HG02759 (cell line): ENCODE measurements at regions not wholly inside any gene's neighbourhood (a gene's known extent, or its start where the extent isn't known, plus 50 kb on each side); places are given as distances from the start of the nearest gene placed in this dataset.

Experiments used
- ATAC-seq: cut with Tn5 transposase; IDR thresholded peaks from one replicate; pipeline ENCODE4 v1.9.1; 2021; ENCODE audit warnings: mild to moderate bottlenecking, moderate library complexity; ENCODE audit not compliant: unreplicated experiment

DNA sequence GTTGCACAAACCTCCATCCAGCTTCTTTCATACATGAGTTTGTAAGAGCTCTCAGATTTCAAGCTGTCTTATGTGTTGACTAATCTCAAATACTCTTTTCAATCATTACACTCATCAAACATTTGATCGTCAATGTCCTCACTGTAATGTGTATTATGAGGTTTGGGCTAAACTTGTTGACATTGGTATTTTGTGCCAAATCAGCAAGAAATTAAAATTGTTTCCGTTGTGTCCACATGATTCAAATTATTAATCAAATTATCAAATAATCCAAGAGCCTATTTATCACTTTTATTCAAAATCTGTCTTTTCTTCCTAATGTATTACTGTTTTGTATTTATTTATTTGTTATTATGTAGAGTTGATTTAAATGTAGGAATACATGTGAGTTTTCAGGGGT lies 283.4 kb downstream of the GAS1 start:
- ATAC-seq, result no peak

DNA sequence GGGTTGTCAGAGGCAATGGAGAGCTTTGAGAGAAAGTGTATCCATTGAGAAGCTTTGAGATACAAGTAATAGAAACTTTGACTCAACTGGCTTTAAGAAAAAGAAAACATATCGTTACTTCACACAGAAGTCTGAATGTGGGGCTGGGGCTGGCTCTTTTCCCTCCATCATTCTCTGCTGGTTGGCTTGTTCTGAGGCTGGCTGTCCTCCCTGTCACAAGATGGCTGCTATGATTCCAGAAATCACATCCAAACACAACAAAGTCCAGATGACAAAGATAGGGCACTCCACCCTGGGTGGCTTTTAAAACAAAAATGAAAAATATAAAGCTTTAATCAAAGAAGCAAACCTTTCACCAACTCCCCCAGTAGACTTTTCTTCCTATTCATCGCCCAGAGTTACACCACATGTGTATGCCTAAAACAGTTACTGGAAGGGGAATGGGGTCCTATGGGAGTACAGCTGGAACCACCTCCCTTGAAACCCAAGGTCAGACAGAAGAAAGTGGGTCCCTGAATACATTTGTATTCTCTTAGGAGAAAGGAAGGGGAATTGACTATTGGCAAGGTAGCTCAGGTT lies 284.3 kb downstream of the GAS1 start:
- no peak for ATAC-seq

DNA sequence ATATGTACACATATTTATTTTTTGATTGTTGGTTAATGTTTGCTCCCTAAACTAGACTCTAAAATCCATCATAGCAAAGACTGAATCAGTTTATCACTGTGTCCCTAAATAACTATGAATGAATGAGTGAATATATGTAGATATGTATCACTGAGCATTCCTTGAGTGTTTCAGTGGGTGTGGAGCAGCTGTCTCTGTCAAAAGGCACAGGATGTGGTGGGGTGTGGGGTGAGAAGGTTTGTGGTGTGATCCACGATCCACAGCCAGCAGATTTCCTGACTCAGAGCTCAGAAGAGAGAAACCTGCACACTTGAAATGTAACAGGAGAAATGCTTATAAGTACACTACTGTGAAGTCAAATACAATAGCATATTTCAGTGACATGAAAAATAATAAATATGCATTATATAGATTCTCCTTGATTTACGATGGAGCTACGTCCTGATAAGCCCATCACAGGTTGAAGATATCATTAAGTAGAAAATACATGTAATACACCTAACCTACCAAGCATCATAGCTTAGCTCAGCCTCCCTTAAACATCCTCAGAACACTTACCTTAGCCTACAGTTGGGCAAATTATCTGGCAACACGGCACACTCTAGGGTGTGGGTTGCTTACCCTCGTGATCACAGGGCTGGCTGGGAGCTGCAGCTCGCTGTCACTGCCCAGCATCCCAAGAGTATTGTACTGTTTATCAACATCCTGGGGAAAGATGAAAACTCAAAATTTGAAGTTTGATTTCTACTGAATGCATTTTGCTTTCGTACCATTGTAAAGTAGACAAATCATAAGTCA lies 287.0 kb downstream of the GAS1 start:
- ATAC-seq, result no peak

DNA sequence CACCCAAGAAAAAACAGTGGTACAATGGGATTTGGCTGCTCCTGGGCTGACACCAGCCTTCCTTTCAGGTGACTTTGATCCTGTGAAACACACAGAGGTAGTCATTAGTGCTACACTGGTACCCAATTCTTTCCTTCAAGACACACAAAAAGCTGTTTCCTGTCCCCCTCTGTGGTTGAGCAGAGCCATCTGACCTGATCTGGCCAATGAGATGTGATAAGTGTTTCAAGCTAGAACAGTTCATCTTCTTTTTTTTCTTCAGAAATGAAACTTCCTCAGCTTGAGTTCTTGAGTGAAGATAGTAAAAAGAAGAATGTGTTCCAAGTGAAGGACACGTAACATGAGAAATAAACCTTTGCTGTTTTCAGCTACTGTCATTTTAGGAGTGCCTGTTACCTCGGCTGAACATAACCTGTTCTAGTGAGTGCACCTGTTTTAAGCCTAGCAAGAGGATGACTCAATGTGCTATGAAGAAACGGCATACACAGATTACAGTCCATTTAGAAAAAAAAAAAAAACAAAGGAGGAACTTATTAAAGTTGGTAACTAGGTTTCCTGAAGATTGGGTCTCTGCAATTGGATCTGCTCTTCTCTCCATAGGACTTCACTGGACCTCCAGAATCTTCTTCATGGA lies 287.8 kb downstream of the GAS1 start:
- no peak for ATAC-seq

DNA sequence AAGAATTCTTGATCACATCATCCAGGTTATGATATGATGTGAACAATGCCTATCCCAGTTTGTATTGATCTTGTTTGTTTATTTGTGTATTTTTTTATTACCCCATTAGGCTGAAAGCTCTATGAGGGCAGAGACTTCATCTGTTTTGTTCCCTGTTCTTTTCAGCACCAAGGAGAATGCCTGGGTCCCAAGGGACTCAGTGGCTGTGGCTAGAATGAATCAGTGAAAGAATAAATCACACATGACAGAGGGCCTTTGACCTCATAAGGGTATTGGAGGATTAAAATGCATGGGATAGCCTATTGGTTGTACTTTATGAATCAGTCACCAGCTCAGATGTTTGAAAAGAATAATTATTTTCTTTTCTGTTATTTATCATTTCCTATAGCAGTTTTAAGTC lies 292.2 kb downstream of the GAS1 start:
- no peak for ATAC-seq

DNA sequence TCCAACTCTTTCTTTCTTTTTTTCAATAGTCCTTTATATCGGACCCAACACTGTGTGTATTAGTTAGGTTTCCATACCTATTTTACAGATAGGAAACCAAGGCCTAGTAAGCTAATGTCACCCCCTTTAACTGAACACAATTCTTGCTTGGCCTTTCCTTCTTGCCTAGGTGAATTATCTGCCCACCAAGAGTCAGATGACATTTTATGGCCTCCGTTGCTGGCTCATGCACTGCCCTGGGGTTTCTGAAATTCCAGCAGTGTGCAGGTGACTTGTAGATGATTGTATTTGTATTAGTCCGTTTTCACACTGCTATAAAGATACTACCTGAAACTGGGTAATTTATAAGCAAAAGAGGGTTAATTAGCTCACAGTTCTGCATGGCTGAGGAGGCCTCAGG lies 293.8 kb downstream of the GAS1 start:
- no peak for ATAC-seq

DNA sequence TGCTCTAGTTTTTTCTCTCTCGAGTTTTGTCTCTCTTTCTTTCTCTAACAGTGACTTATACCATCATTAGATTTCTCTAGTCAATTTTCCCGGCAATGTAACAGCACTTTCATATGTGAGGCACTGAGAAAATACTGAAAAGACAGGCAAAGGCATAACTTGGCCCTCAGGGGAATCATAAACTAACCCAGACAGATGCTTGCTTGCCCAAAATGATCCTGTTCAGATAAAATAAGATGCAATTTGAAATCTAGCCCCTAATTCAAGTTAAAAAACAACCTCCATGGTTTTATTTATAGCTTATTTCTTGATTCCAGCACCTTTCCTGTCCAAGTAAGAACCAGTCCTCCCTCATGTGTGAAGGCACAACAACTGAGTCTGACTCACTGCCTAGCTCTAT lies 294.6 kb downstream of the GAS1 start:
- ATAC-seq, result no peak

DNA sequence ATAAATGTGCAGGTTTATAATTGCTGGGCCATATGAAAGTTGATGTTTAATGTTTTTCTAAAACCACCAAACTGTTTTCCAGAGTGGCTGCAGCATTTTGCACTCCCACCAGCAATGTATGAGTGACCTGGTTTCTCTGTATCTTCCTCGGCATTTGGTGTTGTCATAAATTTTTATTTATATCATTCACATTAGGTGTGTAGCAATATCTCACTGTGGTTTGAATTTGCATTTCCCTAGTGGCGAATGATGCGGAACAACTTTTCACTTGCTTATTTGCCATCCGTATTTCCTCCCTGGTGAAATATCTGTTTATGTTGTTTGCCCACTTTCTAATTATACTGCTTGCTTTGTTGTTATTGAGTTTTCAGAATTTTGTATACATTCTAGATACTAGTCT lies 295.7 kb upstream of the TUT7 start:
- ATAC-seq, result no peak

DNA sequence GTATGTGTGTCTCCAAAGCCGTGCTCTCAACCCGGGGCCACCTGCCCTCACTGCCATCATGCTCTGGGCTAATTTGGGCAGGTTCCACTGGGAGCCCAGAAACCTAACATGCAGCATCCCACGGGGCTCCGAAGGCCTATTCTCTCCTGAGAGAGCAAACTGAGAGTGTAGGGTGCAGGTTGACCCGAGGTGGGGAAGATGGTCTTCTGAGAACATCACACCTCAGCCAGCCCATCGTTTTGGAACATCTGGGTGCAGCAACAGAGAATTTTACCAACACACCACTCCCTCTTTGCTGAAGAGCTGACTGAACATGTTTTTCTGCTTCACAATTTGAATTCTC lies 294.6 kb upstream of the TUT7 start:
- ATAC-seq, result no peak

DNA sequence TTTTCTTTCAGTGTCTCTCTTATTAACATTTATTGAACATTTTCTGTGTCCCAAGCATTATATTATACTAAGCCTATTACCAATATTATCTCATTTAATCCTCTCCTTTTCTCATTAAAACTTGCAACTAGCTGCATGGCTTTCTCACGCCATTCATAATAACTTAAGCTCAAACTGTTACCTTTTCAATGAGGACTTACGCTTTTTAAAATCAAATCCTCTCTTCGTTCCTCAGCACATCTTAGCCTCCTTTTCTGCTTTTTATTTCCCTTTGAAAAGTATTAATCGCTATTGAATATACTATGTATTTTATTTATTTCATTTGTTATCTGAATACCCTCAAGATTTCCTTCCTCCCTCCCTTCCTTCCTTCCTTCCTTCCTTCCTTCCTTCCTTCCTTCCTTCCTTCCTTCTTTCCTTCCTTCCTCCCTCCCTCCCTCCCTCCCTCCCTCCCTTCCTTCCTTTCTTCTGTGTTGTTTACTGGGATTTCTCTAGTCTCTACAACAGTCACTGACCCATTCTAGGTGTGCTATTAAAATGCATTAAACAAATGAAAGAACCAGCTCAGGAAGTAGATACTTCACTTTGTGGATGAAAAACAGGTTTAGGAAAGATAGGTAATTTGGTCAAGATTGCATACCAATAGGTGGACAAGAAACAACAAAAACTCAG lies 294.1 kb upstream of the TUT7 start:
- ATAC-seq, result no peak

DNA sequence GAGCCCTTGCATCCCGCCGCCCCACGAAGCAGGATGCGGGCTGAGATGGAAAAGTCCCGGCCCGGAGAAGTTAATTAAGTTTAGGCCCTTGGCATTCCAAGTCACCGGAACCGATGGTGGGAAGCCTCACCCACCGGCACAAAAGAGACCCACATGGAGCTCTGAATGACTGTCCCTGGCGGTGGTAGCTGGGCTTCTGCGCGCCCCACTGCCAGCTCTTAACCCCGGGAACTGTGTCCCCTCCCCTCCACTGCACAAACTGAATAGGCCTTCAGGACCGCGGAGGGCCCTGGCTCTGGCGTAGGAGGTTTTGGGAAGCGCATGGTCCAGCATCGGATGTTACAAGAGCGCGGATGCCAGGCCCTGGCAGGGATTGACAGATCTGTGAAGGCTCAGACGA lies 291.1 kb upstream of the TUT7 start:
- no peak for ATAC-seq

DNA sequence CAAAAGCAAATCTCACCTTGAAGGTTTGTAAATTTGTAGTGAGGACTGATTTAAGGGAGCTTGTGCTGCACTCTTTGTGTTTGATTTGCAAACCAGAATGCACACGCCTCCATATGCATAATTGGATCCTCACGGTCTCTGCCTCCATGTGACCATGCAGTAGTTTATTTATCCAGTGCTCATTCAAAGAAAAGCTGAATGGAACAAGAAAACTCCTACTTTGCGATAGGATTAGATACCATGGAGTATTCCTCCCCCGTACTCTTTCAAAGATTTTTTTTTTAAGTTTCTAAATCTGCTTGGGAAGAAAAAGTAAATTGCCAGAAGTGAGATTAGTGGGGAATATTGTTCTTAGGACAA lies 290.4 kb upstream of the TUT7 start:
- ATAC-seq, result no peak

DNA sequence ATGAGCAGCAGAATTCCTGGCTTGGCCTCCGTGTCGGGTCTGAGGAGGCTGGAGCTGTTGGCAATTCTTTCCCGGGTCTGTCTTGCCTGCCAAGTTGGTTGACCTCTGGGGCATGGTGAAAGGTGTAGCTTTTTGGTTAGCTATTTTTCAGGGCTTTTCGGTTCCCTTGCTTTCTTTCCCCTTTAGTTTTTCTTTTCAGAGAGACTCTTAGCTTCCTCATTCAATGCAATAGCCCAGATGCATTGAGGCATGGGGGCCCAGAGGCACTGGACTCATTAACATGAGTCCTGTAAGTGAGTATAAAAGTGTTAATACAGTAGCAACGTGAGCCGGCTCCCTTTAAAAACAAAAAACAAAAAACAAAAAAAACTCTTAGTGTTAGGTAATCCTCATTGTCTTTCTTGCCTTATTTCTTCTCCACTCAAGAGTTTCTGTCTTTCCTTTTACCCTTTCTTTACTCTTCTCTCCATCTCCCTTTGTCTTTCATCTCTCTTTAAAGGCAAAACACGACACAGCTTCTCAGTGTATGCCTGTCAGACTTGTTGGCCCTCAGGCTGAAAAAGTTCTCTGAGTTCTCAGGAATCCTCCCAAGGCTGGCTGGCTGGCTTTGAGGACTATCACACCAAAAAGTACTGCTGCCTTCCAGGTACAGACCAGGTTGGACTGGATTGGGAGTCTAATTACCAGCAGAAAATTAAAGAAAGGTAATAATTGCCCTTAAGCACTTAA lies 289.9 kb upstream of the TUT7 start:
- ATAC-seq, result no peak

DNA sequence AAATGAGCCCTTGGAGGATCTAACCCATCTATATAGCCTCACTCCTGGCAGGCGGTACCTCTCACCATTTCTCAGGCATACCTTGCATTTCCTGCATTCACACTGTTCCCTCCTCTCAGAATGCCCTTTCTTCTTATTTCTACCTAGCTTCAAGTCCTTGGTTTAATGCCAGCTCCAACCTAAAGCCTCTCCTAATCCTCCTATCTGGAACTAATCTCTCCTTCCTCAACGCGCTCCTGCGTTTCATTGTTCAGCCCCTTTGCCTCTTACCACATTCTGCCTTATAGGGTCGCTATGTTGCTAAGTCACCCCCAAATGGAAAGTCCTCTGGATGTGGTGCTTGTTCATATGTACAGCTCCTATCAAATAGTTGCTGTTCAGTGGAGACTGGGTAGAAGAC lies 288.5 kb upstream of the TUT7 start:
- no peak for ATAC-seq

DNA sequence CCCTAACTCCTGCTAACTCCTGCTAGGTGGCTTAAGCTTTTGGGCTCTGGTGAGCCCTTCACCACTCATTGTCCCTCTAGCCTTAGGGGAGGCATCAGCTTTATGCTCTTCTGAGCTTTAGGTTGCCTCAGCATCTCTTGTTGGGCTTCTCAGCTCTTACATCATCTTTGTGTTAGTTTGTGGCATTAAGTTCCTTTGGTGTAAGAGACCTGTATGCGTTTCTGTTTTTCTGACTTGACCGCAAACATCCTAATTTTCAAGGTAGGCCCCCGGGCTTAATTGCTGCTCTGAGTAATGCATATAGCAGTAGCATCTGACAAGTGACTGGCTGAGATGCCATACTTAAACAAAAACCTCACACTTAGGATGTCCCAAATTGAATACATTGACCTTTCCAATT lies 287.8 kb upstream of the TUT7 start:
- no peak for ATAC-seq

DNA sequence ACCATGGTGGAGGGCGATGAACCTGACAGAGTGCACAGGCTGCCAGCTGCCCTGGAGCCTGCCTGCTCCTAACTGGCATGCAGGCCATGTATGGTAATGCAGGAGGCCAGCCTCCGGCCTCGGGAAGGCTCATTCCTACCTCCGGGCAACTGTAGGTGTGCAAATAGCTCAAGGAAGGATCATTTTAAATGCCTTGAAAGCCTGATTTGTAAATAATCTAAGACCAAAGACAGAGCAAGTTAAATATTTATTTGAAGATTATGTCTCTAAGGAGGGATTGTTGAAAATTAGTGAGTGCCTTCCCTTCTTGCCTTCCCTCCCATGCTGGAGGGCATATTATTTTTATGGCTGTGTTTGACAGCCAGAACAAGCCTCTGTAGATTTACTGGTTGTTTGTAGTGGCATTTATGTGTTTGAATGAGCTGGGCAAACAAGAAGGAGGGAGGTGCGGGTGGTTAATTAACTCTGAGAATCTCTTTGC lies 285.7 kb upstream of the TUT7 start:
- ATAC-seq, result no peak

DNA sequence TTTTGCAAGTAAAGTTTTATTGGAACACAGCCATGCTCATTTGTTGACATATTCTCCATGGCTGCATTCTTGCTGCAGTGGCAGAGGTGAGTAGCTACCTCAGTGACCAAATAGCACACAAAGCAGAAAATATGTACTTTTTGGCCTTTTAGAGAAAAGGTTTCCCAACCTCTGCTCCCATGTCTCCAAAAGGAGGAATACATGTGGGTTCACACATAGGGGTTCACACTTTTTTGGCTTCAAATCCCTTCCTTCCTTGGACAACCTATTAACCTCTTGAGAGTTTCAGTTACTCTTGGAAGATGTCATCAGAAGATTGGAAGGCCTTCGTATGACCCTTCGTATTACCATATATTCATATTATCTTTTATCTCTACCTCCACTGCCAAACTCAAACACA lies 285.1 kb upstream of the TUT7 start:
- ATAC-seq, result no peak

DNA sequence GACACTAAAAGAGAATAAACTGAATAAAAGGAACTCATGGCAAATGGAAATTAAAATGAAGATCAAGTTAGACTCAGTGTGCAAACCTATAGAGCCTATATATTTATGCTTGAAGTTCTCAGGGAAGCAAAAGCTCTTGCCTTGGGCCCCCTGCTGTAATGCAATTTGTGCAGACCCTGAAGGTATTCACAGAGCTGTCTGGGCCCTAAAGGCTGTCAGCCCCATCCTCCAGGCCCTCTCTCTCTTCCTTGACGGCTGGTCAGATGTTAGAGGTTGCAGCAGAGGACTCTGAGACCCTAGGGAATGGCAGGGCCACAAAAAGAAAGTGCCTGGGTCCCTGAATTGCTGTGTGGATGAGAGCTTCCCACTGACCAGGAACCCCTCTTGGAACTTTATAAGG lies 283.9 kb upstream of the TUT7 start:
- no peak for ATAC-seq

DNA sequence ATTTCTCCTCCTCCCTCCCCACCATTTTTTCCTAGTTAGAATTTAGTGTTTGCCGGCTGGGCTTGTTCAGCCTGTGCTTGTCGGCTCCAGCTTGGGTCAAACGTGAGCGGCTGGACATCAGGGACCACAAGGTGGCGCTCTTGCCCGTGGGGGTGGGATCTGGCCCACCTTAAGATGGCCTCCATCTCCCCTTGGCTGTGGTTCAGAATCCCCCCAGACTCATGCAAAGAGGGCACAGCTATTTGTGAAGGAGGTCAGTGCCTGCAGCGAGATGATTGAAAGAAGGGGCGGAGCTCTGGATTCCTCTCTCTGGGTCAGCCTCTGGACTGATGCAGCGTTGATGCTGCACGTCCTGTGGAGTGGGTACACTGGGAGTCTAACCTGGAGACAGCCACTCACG lies 283.3 kb upstream of the TUT7 start:
- ATAC-seq, result no peak

DNA sequence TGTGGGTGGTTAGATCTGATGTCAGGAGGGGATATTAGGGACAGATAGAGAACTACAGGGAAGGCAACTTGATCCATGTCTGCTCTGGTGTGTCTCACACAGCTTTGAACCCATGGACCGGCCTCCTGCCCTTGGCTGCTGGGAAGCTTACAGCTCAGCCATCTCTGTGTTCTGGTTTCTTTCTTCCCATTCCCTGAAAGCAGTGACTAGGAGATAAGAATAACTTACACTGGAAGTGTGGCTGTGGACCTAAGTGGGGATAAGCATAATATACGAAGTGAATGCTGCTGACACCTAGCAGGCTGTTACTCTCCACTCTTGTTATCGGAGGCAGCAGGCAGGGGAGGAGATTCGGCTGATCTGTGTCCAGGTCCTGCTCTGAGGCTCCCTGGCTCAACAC lies 282.3 kb upstream of the TUT7 start:
- no peak for ATAC-seq

DNA sequence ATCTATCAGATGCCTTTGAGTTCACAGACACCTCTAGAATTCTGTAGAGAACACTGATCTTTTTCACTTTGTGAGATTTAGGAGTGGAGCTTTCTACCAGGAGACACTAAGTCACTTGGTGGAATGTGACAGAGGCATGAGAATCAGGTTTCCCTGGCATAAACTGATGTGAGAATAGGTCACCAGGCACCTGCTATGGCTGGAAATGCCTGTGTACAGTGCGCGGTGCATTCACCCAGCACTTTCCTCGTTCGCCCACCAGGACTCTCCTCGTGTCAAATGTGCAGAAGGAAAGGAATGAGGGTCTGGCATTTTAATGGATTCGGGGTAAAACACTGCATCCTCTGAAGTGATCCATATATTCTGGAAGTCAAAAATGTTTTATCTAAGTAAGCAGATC lies 281.8 kb upstream of the TUT7 start:
- no peak for ATAC-seq
